ENCODE measurements at regions not wholly inside any gene's neighbourhood (a gene's known extent, or its start where the extent isn't known, plus 50 kb on each side); places are given as distances from the start of the nearest gene placed in this dataset.

- DNase-seq (ENCODE audit: low spot score): no peak
- TF ChIP-seq CTCF (IDR thresholded peaks at IDR 0.05; ENCODE audit: extremely low read depth, insufficient read depth, missing control alignments): no peak
- in situ Hi-C loops (cut with MboI; ENCODE audit: low pct_unique_long_range_greater_than_20kb, low sequenced_read_pairs, unreplicated experiment): no loop called here
These were observed 686.2 kb upstream of the NR2F2 start for GRCh38 chr15:95644100-95644875.

- in situ Hi-C loops (cut with MboI; ENCODE audit: low pct_unique_long_range_greater_than_20kb, low sequenced_read_pairs, unreplicated experiment): no loop called here
- no peak for DNase-seq (ENCODE audit: low spot score)
- no peak for TF ChIP-seq CTCF (IDR thresholded peaks at IDR 0.05; ENCODE audit: extremely low read depth, insufficient read depth, missing control alignments)
These were observed 684.6 kb upstream of the NR2F2 start for GRCh38 chr15:95645791-95646338.

GRCh38 chr15:95646484-95647273 is 683.8 kb upstream of the NR2F2 start:
- no peak for DNase-seq (ENCODE audit: low spot score)
- in situ Hi-C loops (cut with MboI; ENCODE audit: low pct_unique_long_range_greater_than_20kb, low sequenced_read_pairs, unreplicated experiment): no loop called here
- TF ChIP-seq CTCF (IDR thresholded peaks at IDR 0.05; ENCODE audit: extremely low read depth, insufficient read depth, missing control alignments): no peak

- in situ Hi-C loops (cut with MboI; ENCODE audit: low pct_unique_long_range_greater_than_20kb, low sequenced_read_pairs, unreplicated experiment): no loop called here
- TF ChIP-seq CTCF (IDR thresholded peaks at IDR 0.05; ENCODE audit: extremely low read depth, insufficient read depth, missing control alignments): no peak
- DNase-seq (ENCODE audit: low spot score): no peak
These were observed 682.8 kb upstream of the NR2F2 start for GRCh38 chr15:95647531-95648277.

- DNase-seq (ENCODE audit: low spot score): no peak
These were observed 677.1 kb upstream of the NR2F2 start for GRCh38 chr15:95653361-95653805.

More at GRCh38 chr15:95653361-95653805, 677.1 kb upstream of the NR2F2 start:
- in situ Hi-C loops (cut with MboI; ENCODE audit: low pct_unique_long_range_greater_than_20kb, low sequenced_read_pairs, unreplicated experiment): no loop called here
- no peak for TF ChIP-seq CTCF (IDR thresholded peaks at IDR 0.05; ENCODE audit: extremely low read depth, insufficient read depth, missing control alignments)
